ENCODE measurements at regions not wholly inside any gene's neighbourhood (a gene's known extent, or its start where the extent isn't known, plus 50 kb on each side); places are given as distances from the start of the nearest gene placed in this dataset.
"Not testable (repeated sequence)": the region's sequence is repeated elsewhere in the genome, so short reads cannot be mapped to it uniquely, and the experiment has no call there.

GRCh38 chr1:199472978-199473377, 554.5 kb upstream of the NR5A2 start:
- TF ChIP-seq ZNF274 (IDR thresholded peaks at IDR 0.05; ENCODE audit: low read depth, low read length): no peak
- H3K4me3 ChIP-seq (ENCODE audit: low read length): no peak overlapping the region

GRCh38 chr1:199474738-199475137, 552.8 kb upstream of the NR5A2 start:
- no peak overlapping the region for H3K4me3 ChIP-seq (ENCODE audit: low read length)
- no peak for TF ChIP-seq ZNF274 (IDR thresholded peaks at IDR 0.05; ENCODE audit: low read depth, low read length)

GRCh38 chr1:199482426-199482825, 545.1 kb upstream of the NR5A2 start:
- H3K4me3 ChIP-seq (ENCODE audit: low read length): no peak overlapping the region
- TF ChIP-seq ZNF274 (IDR thresholded peaks at IDR 0.05; ENCODE audit: low read depth, low read length): no peak

- no peak for TF ChIP-seq ZNF274 (IDR thresholded peaks at IDR 0.05; ENCODE audit: low read depth, low read length)
- no peak overlapping the region for H3K4me3 ChIP-seq (ENCODE audit: low read length)
These were observed 537.9 kb upstream of the NR5A2 start for GRCh38 chr1:199489594-199489993.

GRCh38 chr1:199490769-199491527, 536.6 kb upstream of the NR5A2 start:
- no peak for TF ChIP-seq ZNF274 (IDR thresholded peaks at IDR 0.05; ENCODE audit: low read depth, low read length)
- H3K4me3 ChIP-seq (ENCODE audit: low read length): no peak overlapping the region

- no peak overlapping the region for H3K4me3 ChIP-seq (ENCODE audit: low read length)
- no peak for TF ChIP-seq ZNF274 (IDR thresholded peaks at IDR 0.05; ENCODE audit: low read depth, low read length)
These were observed 532.1 kb upstream of the NR5A2 start for GRCh38 chr1:199495432-199495831.

- not testable (repeated sequence) for H3K4me3 ChIP-seq (ENCODE audit: low read length)
These were observed 528.7 kb upstream of the NR5A2 start for GRCh38 chr1:199498802-199499201.

GRCh38 chr1:199508072-199508471, 519.4 kb upstream of the NR5A2 start:
- no peak for TF ChIP-seq ZNF274 (IDR thresholded peaks at IDR 0.05; ENCODE audit: low read depth, low read length)
- H3K4me3 ChIP-seq (ENCODE audit: low read length): no peak overlapping the region

- TF ChIP-seq ZNF274 (IDR thresholded peaks at IDR 0.05; ENCODE audit: low read depth, low read length): no peak
These were observed 518.9 kb upstream of the NR5A2 start for GRCh38 chr1:199508653-199509052.

GRCh38 chr1:199509456-199509855, 518.1 kb upstream of the NR5A2 start:
- no peak for TF ChIP-seq ZNF274 (IDR thresholded peaks at IDR 0.05; ENCODE audit: low read depth, low read length)
- H3K4me3 ChIP-seq (ENCODE audit: low read length): no peak overlapping the region

More at GRCh38 chr1:199508653-199509052, 518.9 kb upstream of the NR5A2 start:
- no peak overlapping the region for H3K4me3 ChIP-seq (ENCODE audit: low read length)

GRCh38 chr1:199510314-199510713, 517.2 kb upstream of the NR5A2 start:
- no peak for TF ChIP-seq ZNF274 (IDR thresholded peaks at IDR 0.05; ENCODE audit: low read depth, low read length)

GRCh38 chr1:199512037-199512710, 515.3 kb upstream of the NR5A2 start:
- no peak overlapping the region for H3K4me3 ChIP-seq (ENCODE audit: low read length)
- TF ChIP-seq ZNF274 (IDR thresholded peaks at IDR 0.05; ENCODE audit: low read depth, low read length): no peak

More at GRCh38 chr1:199510314-199510713, 517.2 kb upstream of the NR5A2 start:
- H3K4me3 ChIP-seq (ENCODE audit: low read length): no peak overlapping the region

- H3K4me3 ChIP-seq (ENCODE audit: low read length): no peak overlapping the region
- no peak for TF ChIP-seq ZNF274 (IDR thresholded peaks at IDR 0.05; ENCODE audit: low read depth, low read length)
These were observed 512.2 kb upstream of the NR5A2 start for GRCh38 chr1:199515261-199515660.

GRCh38 chr1:199522338-199522737, 505.2 kb upstream of the NR5A2 start:
- no peak for TF ChIP-seq ZNF274 (IDR thresholded peaks at IDR 0.05; ENCODE audit: low read depth, low read length)
- no peak overlapping the region for H3K4me3 ChIP-seq (ENCODE audit: low read length)

- no peak for TF ChIP-seq ZNF274 (IDR thresholded peaks at IDR 0.05; ENCODE audit: low read depth, low read length)
- H3K4me3 ChIP-seq (ENCODE audit: low read length): no peak overlapping the region
These were observed 504.6 kb upstream of the NR5A2 start for GRCh38 chr1:199522936-199523335.

Measured in GM08714 (cell line).